DND-41 (cell line): ENCODE measurements at regions not wholly inside any gene's neighbourhood (a gene's known extent, or its start where the extent isn't known, plus 50 kb on each side); places are given as distances from the start of the nearest gene placed in this dataset.

Source experiments
- ATAC-seq: fragments of 200-7000 bp; cut with Tn5 transposase; 3 replicates; pipeline ENCODE4 v1.9.1; 2021; ENCODE audit warnings: low read depth; ENCODE audit not compliant: insufficient read depth
- DNase-seq: peaks from one replicate; pipeline ENCODE4 v3.0.0-alpha.2; 2020
- H2AFZ ChIP-seq: 2 replicates; pipeline ENCODE4 v1.6.0; 2012; ENCODE audit warnings: low read depth, low read length
- H3K27ac ChIP-seq: 2 replicates; pipeline ENCODE4 v1.5.1; 2012; ENCODE audit warnings: low read length, inconsistent platforms
- H3K27me3 ChIP-seq: fragments of 200-600 bp; sonication (generic); 2 replicates; pipeline ENCODE4 v1.6.0; 2012; ENCODE audit warnings: low read length, mild to moderate bottlenecking, inconsistent platforms; ENCODE audit not compliant: insufficient read depth, poor library complexity
- H3K36me3 ChIP-seq: 2 replicates; pipeline ENCODE4 v1.5.1; 2012; ENCODE audit warnings: low read length, inconsistent platforms; ENCODE audit not compliant: insufficient read depth
- H3K4me1 ChIP-seq: 2 replicates; pipeline ENCODE4 v1.5.1; 2012; ENCODE audit warnings: mild to moderate bottlenecking, low read length; ENCODE audit not compliant: insufficient read depth
- H3K4me2 ChIP-seq: 2 replicates; pipeline ENCODE4 v1.6.0; 2012; ENCODE audit warnings: mild to moderate bottlenecking, moderate library complexity, low read length, inconsistent platforms; ENCODE audit not compliant: insufficient read depth
- H3K4me3 ChIP-seq, 2 experiments: fragments of 200-600 bp in 1 of 2; shearing (Covaris generic) in 1 of 2; 2 replicates each; pipeline ENCODE4 v1.5.1; 2012 to 2016; ENCODE audit warnings: inconsistent platforms in 2 of 2, low read length in 2 of 2, mild to moderate bottlenecking in 2 of 2, low read depth in 1 of 2, moderate library complexity in 1 of 2
- H3K79me2 ChIP-seq: 2 replicates; pipeline ENCODE4 v1.6.0; 2012; ENCODE audit warnings: low read length, inconsistent platforms; ENCODE audit not compliant: insufficient read depth
- H3K9ac ChIP-seq: 2 replicates; pipeline ENCODE4 v1.6.0; 2012; ENCODE audit warnings: low read depth, mild to moderate bottlenecking, inconsistent platforms, low read length, moderate library complexity
- H3K9me3 ChIP-seq: 2 replicates; pipeline ENCODE4 v1.5.1; 2012; ENCODE audit warnings: low read length, moderate library complexity, mild to moderate bottlenecking, inconsistent platforms; ENCODE audit not compliant: insufficient read depth, severe bottlenecking
- H4K20me1 ChIP-seq: 2 replicates; pipeline ENCODE4 v1.6.0; 2012; ENCODE audit warnings: low read length; ENCODE audit not compliant: insufficient read depth
- EZH2 ChIP-seq: IDR thresholded peaks from 3 replicates; pipeline ENCODE4 v1.6.1; 2012; ENCODE audit warnings: borderline replicate concordance, low read depth, mild to moderate bottlenecking, moderate library complexity, low read length, inconsistent platforms; ENCODE audit not compliant: severe bottlenecking
- TF ChIP-seq, protein P1 (sequence below): IDR thresholded peaks from 2 replicates; pipeline ENCODE4 v1.5.1; 2012; ENCODE audit warnings: borderline replicate concordance, low read length, moderate library complexity, mild to moderate bottlenecking; ENCODE audit not compliant: poor library complexity, severe bottlenecking; ENCODE audit errors: extremely low read depth

DNA sequence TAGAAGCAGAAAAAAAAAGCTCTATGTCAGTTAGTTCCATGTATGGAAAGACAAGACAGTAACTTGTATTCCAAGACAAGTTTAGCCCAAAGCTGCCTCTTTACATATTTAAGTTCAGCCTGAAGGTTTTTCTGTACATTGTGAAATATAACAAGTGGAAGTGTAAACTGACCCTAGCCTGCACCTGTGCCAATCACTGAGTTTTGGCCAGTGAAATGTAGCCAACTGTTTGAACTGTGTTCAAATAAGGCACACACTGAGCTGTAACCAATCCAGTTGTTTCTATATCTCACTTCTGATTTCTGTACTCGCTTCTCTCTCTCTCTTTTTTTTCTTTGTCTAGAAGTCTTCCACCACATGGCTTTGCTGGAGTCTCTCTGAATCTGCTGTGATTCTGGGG is 1227.1 kb downstream of the NCAM2 start:
- Histone ChIP-seq H3K9ac (no peak overlapping the region), H4K20me1 (no peaks in the 10 kb centered on the region), H3K4me1 (peaks cover 7% of the 10 kb centered on the region; the same call in 1 of the 2 replicates), H3K27ac (no peak overlapping the region), H3K79me2 (no peaks in the 10 kb centered on the region), H3K36me3 (no peaks in the 10 kb centered on the region), H3K27me3 (no peaks in the 10 kb centered on the region), H2AFZ (peak overlapping the region; percentile 36; the same call in 1 of the 2 replicates), H3K9me3 (no peaks in the 10 kb centered on the region), H3K4me2 (no peak overlapping the region), H3K4me3 (no peak overlapping the region)
- no peak for TF ChIP-seq EZH2
- TF ChIP-seq, protein P1, sequence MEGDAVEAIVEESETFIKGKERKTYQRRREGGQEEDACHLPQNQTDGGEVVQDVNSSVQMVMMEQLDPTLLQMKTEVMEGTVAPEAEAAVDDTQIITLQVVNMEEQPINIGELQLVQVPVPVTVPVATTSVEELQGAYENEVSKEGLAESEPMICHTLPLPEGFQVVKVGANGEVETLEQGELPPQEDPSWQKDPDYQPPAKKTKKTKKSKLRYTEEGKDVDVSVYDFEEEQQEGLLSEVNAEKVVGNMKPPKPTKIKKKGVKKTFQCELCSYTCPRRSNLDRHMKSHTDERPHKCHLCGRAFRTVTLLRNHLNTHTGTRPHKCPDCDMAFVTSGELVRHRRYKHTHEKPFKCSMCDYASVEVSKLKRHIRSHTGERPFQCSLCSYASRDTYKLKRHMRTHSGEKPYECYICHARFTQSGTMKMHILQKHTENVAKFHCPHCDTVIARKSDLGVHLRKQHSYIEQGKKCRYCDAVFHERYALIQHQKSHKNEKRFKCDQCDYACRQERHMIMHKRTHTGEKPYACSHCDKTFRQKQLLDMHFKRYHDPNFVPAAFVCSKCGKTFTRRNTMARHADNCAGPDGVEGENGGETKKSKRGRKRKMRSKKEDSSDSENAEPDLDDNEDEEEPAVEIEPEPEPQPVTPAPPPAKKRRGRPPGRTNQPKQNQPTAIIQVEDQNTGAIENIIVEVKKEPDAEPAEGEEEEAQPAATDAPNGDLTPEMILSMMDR, result no peak
- DNase-seq (no peak), ATAC-seq (no peak)

DNA sequence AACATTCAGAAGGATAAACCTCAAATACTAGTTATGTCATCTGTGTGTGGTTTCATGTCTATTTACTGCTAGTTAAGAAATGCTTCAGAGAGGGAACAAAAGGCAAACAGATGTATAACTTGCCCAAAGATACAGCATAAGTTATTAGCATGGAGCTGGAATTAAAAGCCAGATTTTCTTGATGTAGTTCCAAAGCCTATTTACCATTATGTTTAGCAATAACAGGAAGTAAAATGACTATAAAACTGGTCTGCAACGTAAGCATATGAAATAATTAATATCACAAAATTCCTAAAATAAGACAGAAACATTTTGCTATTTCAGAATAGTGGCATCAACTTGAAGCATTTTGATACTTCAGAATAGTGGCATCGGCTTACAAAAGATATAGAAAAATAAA is 1232.8 kb downstream of the NCAM2 start:
- DNase-seq (no peak), ATAC-seq (no peak)
- no peak overlapping the region for H3K9ac ChIP-seq
- no peaks in the 10 kb centered on the region for H4K20me1 ChIP-seq
- no peak for TF ChIP-seq EZH2
- H3K4me1 ChIP-seq, result no peaks in the 10 kb centered on the region
- H2AFZ ChIP-seq, result 0 out of 2 replicates have a peak overlapping the region, but pooled peaks have one; percentile 7
- no peak overlapping the region for H3K27ac ChIP-seq
- no peak overlapping the region for H3K4me3 ChIP-seq
- no peaks in the 10 kb centered on the region for H3K79me2 ChIP-seq
- H3K27me3 ChIP-seq, result no peaks in the 10 kb centered on the region
- no peaks in the 10 kb centered on the region for H3K9me3 ChIP-seq
- no peak overlapping the region for H3K4me2 ChIP-seq
- no peaks in the 10 kb centered on the region for H3K36me3 ChIP-seq

GRCh38 chr21:22235866-22236590 is 1237.8 kb downstream of the NCAM2 start:
- H2AFZ ChIP-seq, result no peak overlapping the region
- TF ChIP-seq EZH2, result no peak
- TF ChIP-seq, protein P1, result no peak
- peaks cover 4% of the 10 kb centered on the region for H3K9me3 ChIP-seq
- H3K79me2 ChIP-seq, result no peaks in the 10 kb centered on the region
- H3K27me3 ChIP-seq, result no peaks in the 10 kb centered on the region
- no peaks in the 10 kb centered on the region for H3K36me3 ChIP-seq
- ATAC-seq, result no peak
- H3K9ac ChIP-seq, result no peak overlapping the region
- no peak overlapping the region for H3K4me3 ChIP-seq
- no peak overlapping the region for H3K4me2 ChIP-seq
- H4K20me1 ChIP-seq, result no peaks in the 10 kb centered on the region
- no peak for DNase-seq
- no peaks in the 10 kb centered on the region for H3K4me1 ChIP-seq
- H3K27ac ChIP-seq, result no peak overlapping the region

GRCh38 chr21:22244516-22244915 is 1246.3 kb downstream of the NCAM2 start:
- ATAC-seq (no peak), DNase-seq (no peak)
- no peak for TF ChIP-seq EZH2
- TF ChIP-seq, protein P1, result no peak
- Histone ChIP-seq H3K9me3 (peaks cover under 1% of the 10 kb centered on the region), H3K36me3 (no peaks in the 10 kb centered on the region), H3K4me1 (no peaks in the 10 kb centered on the region), H2AFZ (no peak overlapping the region), H3K4me3 (no peak overlapping the region), H3K4me2 (no peak overlapping the region), H3K27ac (no peak overlapping the region), H3K27me3 (no peaks in the 10 kb centered on the region), H3K79me2 (no peaks in the 10 kb centered on the region), H4K20me1 (no peaks in the 10 kb centered on the region), H3K9ac (no peak overlapping the region)
